ENCODE measurements at regions not wholly inside any gene's neighbourhood (a gene's known extent, or its start where the extent isn't known, plus 50 kb on each side); places are given as distances from the start of the nearest gene placed in this dataset.

DNA sequence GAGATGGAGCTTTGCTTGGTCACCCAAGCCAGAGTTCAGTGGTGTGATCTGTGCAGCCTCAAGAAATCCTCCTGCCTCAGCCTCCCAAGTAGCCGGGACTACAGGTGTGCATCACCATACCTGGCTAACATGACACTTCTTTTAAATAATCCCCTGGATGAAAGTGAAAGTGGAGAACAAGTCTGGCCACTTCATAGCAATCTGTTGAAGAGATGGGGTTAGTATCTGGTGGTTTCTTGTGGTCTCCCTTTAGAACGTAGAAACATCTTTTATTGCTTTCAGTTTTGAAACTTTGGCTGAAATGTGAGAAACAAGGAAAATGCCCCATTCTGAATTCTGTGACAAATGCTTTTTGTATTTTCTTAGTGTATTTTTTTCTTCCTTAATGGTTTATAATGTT lies 452.5 kb upstream of the RIOK2 start:
- H3K4me1 ChIP-seq (ENCODE audit: insufficient read depth, low read length, severe bottlenecking), result no peaks in the 10 kb centered on the region
- no peaks in the 10 kb centered on the region for H3K27me3 ChIP-seq (ENCODE audit: insufficient read depth, low read length)
- H3K4me2 ChIP-seq (ENCODE audit: low read length), result no peak overlapping the region

GRCh38 chr5:97636766-97637165 lies 453.7 kb upstream of the RIOK2 start:
- no peaks in the 10 kb centered on the region for H3K9me3 ChIP-seq (ENCODE audit: low read length)
- no peak for TF ChIP-seq EZH2 (IDR thresholded peaks at IDR 0.05; ENCODE audit: borderline replicate concordance, low read length)
- TF ChIP-seq, protein P1, sequence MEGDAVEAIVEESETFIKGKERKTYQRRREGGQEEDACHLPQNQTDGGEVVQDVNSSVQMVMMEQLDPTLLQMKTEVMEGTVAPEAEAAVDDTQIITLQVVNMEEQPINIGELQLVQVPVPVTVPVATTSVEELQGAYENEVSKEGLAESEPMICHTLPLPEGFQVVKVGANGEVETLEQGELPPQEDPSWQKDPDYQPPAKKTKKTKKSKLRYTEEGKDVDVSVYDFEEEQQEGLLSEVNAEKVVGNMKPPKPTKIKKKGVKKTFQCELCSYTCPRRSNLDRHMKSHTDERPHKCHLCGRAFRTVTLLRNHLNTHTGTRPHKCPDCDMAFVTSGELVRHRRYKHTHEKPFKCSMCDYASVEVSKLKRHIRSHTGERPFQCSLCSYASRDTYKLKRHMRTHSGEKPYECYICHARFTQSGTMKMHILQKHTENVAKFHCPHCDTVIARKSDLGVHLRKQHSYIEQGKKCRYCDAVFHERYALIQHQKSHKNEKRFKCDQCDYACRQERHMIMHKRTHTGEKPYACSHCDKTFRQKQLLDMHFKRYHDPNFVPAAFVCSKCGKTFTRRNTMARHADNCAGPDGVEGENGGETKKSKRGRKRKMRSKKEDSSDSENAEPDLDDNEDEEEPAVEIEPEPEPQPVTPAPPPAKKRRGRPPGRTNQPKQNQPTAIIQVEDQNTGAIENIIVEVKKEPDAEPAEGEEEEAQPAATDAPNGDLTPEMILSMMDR (IDR thresholded peaks at IDR 0.05; ENCODE audit: low read length), result no peak
- H3F3A ChIP-seq (ENCODE audit: insufficient read depth, low read length), result no peaks in the 10 kb centered on the region
- no peak overlapping the region for H3K4me2 ChIP-seq (ENCODE audit: low read length)
- no peak overlapping the region for H3K4me3 ChIP-seq (ENCODE audit: low read depth, low read length, poor library complexity, severe bottlenecking)
- no peak overlapping the region for H3K9ac ChIP-seq (ENCODE audit: low read length)
- H3K27me3 ChIP-seq (ENCODE audit: insufficient read depth, low read length), result no peaks in the 10 kb centered on the region
- H3K27ac ChIP-seq (ENCODE audit: low read depth, low read length, poor library complexity, severe bottlenecking), result no peak overlapping the region
- no peaks in the 10 kb centered on the region for H4K20me1 ChIP-seq (ENCODE audit: insufficient read depth, low read length)
- no peaks in the 10 kb centered on the region for H3K9me2 ChIP-seq (ENCODE audit: low read depth, low read length)
- no peaks in the 10 kb centered on the region for H3K79me2 ChIP-seq (ENCODE audit: insufficient read depth, low read length)
- no peaks in the 10 kb centered on the region for H3K36me3 ChIP-seq (ENCODE audit: insufficient read depth, low read length)
- no peak overlapping the region for H2AFZ ChIP-seq (ENCODE audit: low read length)
- no peaks in the 10 kb centered on the region for H3K4me1 ChIP-seq (ENCODE audit: insufficient read depth, low read length, severe bottlenecking)

More for the DNA sequence above, 452.5 kb upstream of the RIOK2 start:
- Histone ChIP-seq H2AFZ (ENCODE audit: low read length) (no peak overlapping the region), H3K4me3 (ENCODE audit: low read depth, low read length, poor library complexity, severe bottlenecking) (no peak overlapping the region), H3F3A (ENCODE audit: insufficient read depth, low read length) (no peaks in the 10 kb centered on the region), H3K79me2 (ENCODE audit: insufficient read depth, low read length) (no peaks in the 10 kb centered on the region), H3K9me2 (ENCODE audit: low read depth, low read length) (no peaks in the 10 kb centered on the region), H3K27ac (ENCODE audit: low read depth, low read length, poor library complexity, severe bottlenecking) (no peak overlapping the region), H3K36me3 (ENCODE audit: insufficient read depth, low read length) (no peaks in the 10 kb centered on the region), H4K20me1 (ENCODE audit: insufficient read depth, low read length) (no peaks in the 10 kb centered on the region), H3K9ac (ENCODE audit: low read length) (no peak overlapping the region), H3K9me3 (ENCODE audit: low read length) (no peaks in the 10 kb centered on the region)
- TF ChIP-seq EZH2 (IDR thresholded peaks at IDR 0.05; ENCODE audit: borderline replicate concordance, low read length), result no peak
- TF ChIP-seq, protein P1 (IDR thresholded peaks at IDR 0.05; ENCODE audit: low read length), result no peak

DNA sequence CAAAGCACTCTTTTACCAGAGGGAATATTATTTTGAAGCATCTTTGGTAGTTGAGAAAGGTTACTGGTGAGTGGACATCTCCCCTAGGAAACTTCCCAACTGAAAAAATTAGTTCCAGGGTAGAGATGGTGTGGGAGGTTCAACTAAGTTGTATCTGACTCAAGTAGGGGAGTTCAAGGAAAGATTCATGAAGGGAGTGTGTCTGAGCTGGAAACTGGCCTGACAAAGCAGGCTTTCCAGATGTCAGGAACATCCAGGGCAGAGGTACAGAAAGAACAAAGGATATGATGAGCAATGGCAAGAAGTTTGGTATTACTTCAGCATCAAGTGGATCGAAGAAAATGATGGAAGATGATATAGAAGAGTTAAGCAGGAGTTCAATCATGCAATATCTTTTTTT lies 458.0 kb upstream of the RIOK2 start:
- no peaks in the 10 kb centered on the region for H3K9me2 ChIP-seq (ENCODE audit: low read depth, low read length)
- H3K79me2 ChIP-seq (ENCODE audit: insufficient read depth, low read length), result no peaks in the 10 kb centered on the region
- H3K4me2 ChIP-seq (ENCODE audit: low read length), result no peak overlapping the region
- H3K4me3 ChIP-seq (ENCODE audit: low read depth, low read length, poor library complexity, severe bottlenecking), result no peak overlapping the region
- no peak for TF ChIP-seq EZH2 (IDR thresholded peaks at IDR 0.05; ENCODE audit: borderline replicate concordance, low read length)
- TF ChIP-seq, protein P1 (IDR thresholded peaks at IDR 0.05; ENCODE audit: low read length), result no peak
- no peak overlapping the region for H2AFZ ChIP-seq (ENCODE audit: low read length)
- no peaks in the 10 kb centered on the region for H3K27me3 ChIP-seq (ENCODE audit: insufficient read depth, low read length)
- no peaks in the 10 kb centered on the region for H4K20me1 ChIP-seq (ENCODE audit: insufficient read depth, low read length)
- H3K27ac ChIP-seq (ENCODE audit: low read depth, low read length, poor library complexity, severe bottlenecking), result no peak overlapping the region
- H3K36me3 ChIP-seq (ENCODE audit: insufficient read depth, low read length), result no peaks in the 10 kb centered on the region
- peaks cover 8% of the 10 kb centered on the region for H3K4me1 ChIP-seq (ENCODE audit: insufficient read depth, low read length, severe bottlenecking)
- no peak overlapping the region for H3K9ac ChIP-seq (ENCODE audit: low read length)
- no peaks in the 10 kb centered on the region for H3F3A ChIP-seq (ENCODE audit: insufficient read depth, low read length)
- no peaks in the 10 kb centered on the region for H3K9me3 ChIP-seq (ENCODE audit: low read length)

All from OCI-LY1 (cell line).